Epithelial cell of prostate (primary cell): ENCODE measurements at regions not wholly inside any gene's neighbourhood (a gene's known extent, or its start where the extent isn't known, plus 50 kb on each side); places are given as distances from the start of the nearest gene placed in this dataset.
A peak's percentile ranks its signal among the peaks of the same experiment; 100 is the strongest.
"Not testable (repeated sequence)": the region's sequence is repeated elsewhere in the genome, so short reads cannot be mapped to it uniquely, and the experiment has no call there.

Experiments
- DNase-seq: peaks from one replicate; pipeline ENCODE4 v3.0.0-alpha.2; 2011; ENCODE audit warnings: low read depth, low spot score
- H3K27ac ChIP-seq: fragments of 450-650 bp; 2 replicates; pipeline ENCODE4 v1.5.1; 2017; ENCODE audit warnings: mild to moderate bottlenecking

- no peak for DNase-seq
- no peak overlapping the region for H3K27ac ChIP-seq
Measured at GRCh38 chr6:141472162-141472928, 660.4 kb upstream of the GJE1 start.

DNA sequence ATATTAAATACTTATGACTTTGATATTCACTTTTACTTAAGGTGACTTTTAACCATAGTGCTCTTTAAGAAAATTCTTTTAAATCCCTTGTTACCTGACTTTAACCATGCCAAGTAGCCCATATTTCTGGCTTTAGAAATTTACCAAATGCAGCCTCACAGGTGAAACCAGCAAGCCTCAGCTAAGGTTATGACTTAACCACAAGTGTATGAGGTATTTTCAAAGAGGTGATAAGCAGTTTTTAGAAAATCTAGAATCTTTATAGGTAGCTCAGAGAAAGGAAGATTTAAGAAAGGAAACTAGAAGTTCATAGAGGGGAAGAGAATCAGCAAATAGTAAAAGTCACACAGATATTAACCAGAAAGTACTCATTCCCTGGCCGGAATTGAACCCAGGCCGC, 661.9 kb upstream of the GJE1 start:
- H3K27ac ChIP-seq: no peak overlapping the region
- DNase-seq: no peak

- H3K27ac ChIP-seq: no peak overlapping the region
- no peak for DNase-seq
Measured at GRCh38 chr6:141467881-141468280, 664.8 kb upstream of the GJE1 start.

DNA sequence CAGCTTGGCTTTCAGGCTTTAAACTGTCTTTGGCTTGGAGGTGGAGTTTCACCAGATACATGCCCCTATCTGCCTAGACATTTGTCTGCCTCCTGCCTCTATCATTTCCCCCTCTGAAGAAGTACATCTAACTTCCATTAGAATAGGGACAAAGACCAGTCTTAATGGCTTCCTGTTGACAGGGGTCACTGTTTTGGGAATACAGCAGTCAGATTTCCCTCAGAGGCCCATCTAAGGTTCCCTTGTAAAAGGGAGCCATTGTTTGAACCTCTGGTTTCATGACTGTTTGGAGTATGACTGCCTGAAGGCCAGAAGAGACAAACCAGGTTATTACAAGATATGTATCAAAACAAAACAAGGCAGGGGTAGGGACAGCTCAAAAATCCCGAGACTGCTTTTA, 665.7 kb upstream of the GJE1 start:
- no peak for DNase-seq
- no peak overlapping the region for H3K27ac ChIP-seq

GRCh38 chr6:141464896-141465295, 667.8 kb upstream of the GJE1 start:
- DNase-seq: no peak
- no peak overlapping the region for H3K27ac ChIP-seq

DNA sequence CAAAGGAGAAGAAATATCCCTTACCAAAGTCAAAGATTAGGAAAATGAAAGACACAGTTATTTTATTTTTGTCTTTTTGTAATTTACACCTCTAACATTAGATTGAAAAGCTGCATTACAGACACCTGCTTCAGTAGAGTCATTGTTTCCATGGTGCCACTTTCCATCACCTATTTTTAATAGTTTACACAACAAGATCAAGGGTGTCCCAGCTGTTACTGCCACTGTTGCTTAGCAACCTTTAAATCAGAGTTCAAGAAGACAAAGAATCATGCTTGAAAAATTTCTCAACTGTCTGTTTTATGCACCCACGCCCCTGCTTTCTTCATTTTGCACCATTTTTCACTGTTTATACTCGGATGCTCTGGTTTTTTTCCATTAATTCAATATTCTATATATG, 668.2 kb upstream of the GJE1 start:
- DNase-seq: no peak

DNA sequence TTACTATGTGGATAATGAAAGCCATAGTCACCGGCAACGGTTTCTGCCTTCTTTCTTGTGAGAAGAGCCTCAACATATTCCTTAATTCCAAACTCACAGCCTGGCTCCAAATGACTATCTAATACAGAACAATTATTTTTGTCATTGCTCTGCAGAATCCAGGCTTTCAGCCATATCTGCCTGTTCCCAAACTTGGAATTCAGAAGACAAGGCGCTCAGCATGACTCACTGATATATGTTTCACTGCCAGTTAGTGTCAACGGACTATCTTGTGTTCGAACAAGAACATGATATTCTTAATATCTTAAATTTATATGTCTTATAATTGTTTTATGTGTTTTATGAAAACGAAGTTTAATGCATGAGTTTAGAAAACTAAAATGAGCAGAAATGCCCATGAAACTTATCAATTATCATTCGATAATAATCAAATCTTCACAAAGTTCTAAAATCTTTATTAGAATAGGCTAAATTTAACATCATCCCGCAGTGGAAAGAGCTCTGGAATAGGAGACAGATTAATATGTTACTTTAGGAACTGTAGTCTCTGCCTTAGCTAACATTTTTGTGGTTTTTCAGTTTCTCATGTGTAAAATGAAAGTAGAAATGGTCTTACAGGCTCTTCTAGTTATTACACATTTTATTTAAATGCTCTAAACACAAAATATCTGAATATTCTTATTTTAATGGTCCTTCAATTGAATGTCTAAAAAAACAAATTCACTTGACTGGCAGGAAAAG, 669.3 kb upstream of the GJE1 start:
- no peak overlapping the region for H3K27ac ChIP-seq
- no peak for DNase-seq

More for the DNA sequence above, 668.2 kb upstream of the GJE1 start:
- no peak overlapping the region for H3K27ac ChIP-seq

GRCh38 chr6:141460743-141461484, 671.8 kb upstream of the GJE1 start:
- no peak overlapping the region for H3K27ac ChIP-seq
- DNase-seq: no peak

DNA sequence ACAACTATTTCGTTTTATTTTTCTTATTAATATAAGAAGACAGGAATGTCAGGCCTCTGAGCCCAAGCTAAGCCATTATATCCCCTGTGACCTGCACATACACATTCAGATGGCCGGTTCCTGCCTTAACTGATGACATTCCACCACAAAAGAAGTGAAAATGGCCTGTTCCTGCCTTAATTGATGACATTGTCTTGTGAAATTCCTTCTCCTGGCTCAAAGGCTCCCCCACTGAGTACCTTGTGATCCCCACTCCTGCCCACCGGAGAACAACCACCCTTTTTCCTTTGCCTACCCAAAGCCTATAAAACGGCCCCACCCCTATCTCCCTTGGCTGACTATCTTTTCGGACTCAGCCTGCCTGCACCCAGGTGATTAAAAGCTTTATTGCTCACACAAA, 672.5 kb upstream of the GJE1 start:
- not testable (repeated sequence) for H3K27ac ChIP-seq, DNase-seq

DNA sequence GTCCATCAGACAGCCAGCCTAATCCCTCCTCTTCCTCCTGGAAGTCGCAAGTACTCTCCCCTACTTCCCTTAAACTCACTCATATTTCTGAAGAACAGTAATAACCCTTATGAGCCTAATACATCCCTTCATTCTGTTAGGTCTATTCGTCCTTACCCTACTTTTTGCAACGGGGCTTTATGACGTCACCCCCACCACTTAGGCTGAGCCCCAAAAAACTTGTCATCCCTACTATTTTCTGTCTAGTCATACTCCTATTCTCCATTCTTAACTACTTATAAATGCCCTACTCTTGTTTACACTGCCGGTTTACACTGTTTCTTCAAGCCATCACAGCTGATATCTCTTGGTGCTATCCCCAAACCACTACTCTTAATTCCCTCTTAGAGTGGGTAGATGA, 674.7 kb upstream of the GJE1 start:
- not testable (repeated sequence) for H3K27ac ChIP-seq, DNase-seq

DNA sequence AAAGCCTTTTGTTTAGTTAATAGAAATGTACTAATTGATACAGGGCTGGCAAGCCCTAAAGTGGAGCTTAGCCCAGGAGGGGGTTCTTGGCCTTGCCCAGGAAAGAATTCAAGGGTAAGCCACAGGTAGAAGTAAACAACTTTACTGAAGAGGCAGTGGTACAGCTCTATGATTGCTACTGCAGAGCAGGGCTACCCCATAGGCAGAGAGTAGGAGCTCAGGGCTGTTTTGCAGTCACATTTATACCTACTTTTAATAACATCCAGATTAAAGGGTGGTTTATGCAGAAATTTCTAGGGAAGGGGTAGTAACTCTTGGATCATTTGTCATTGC, 680.4 kb upstream of the GJE1 start:
- H3K27ac ChIP-seq: peak overlapping the region; percentile 76
- DNase-seq: no peak

GRCh38 chr6:141451511-141452353, 681.0 kb upstream of the GJE1 start:
- peak; percentile 8 for DNase-seq

GRCh38 chr6:141451181-141451510, 681.6 kb upstream of the GJE1 start:
- H3K27ac ChIP-seq: peak overlapping the region; percentile 76
- no peak for DNase-seq

More at GRCh38 chr6:141451511-141452353, 681.0 kb upstream of the GJE1 start:
- H3K27ac ChIP-seq: peak overlapping the region; percentile 76

- H3K27ac ChIP-seq: no peak overlapping the region
- no peak for DNase-seq
Measured at GRCh38 chr6:141445928-141446628, 686.6 kb upstream of the GJE1 start.

GRCh38 chr6:141443668-141444289, 688.9 kb upstream of the GJE1 start:
- no peak overlapping the region for H3K27ac ChIP-seq
- no peak for DNase-seq

DNA sequence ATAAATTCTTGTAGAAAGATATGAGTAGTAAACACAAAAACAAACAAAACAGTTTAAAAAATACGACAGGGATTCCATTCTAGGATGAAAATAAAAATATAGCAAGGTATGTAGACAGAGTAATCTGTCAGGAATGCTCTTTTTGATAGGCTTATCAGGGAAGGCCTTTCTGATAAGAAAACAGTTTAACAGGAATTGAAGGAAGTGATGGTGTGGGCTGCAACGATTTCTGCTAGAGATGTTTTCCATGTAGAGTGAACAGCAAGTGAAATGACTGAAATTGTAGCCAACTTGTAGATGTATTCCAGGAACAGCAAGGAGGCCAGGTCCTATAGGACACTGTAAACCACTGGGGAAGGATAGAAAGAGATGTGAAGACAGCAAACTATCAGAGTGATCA, 689.7 kb upstream of the GJE1 start:
- DNase-seq: no peak
- no peak overlapping the region for H3K27ac ChIP-seq

GRCh38 chr6:141439513-141439912, 693.2 kb upstream of the GJE1 start:
- DNase-seq: no peak
- H3K27ac ChIP-seq: no peak overlapping the region

- H3K27ac ChIP-seq: no peak overlapping the region
- no peak for DNase-seq
Measured at GRCh38 chr6:141437685-141438084, 695.0 kb upstream of the GJE1 start.

- no peak for DNase-seq
- no peak overlapping the region for H3K27ac ChIP-seq
Measured at GRCh38 chr6:141437011-141437410, 695.7 kb upstream of the GJE1 start.
